Keratinocyte (primary cell): ENCODE measurements at regions not wholly inside any gene's neighbourhood (a gene's known extent, or its start where the extent isn't known, plus 50 kb on each side); places are given as distances from the start of the nearest gene placed in this dataset.

Source experiments
- DNase-seq: peaks from one replicate; pipeline ENCODE4 v3.0.0-alpha.2; 2011; ENCODE audit warnings: low read depth, missing footprints, low spot score
- FAIRE-seq: peaks from 2 replicates; lab custom pipeline; 2011; peaks lifted over from hg19 to GRCh38; lab: Jason Lieb, UNC
- H2AFZ ChIP-seq: 2 replicates; pipeline ENCODE4 v1.6.0; 2012; ENCODE audit warnings: low read length, control low read depth, inconsistent platforms; ENCODE audit not compliant: control insufficient read depth
- H3K27ac ChIP-seq: 2 replicates; pipeline ENCODE4 v1.5.1; 2011; ENCODE audit warnings: low read length; ENCODE audit not compliant: control insufficient read depth, insufficient read depth
- H3K27me3 ChIP-seq: 3 replicates; pipeline ENCODE4 v1.6.0; 2011; ENCODE audit warnings: low read length; ENCODE audit not compliant: control insufficient read depth, insufficient read depth; ENCODE audit errors: extremely low read depth
- H3K36me3 ChIP-seq, 2 experiments: 2 replicates in 1 of 2; 3 replicates in 1 of 2; pipeline ENCODE4 v1.5.1; 2011; ENCODE audit warnings: low read length in 2 of 2, mild to moderate bottlenecking in 1 of 2; ENCODE audit not compliant: control insufficient read depth in 2 of 2, insufficient read depth in 2 of 2; ENCODE audit errors: extremely low read depth in 1 of 2
- H3K4me1 ChIP-seq: 3 replicates; pipeline ENCODE4 v1.5.1; 2011; ENCODE audit warnings: low read length; ENCODE audit not compliant: control insufficient read depth, insufficient read depth; ENCODE audit errors: extremely low read depth
- H3K4me2 ChIP-seq: 3 replicates; pipeline ENCODE4 v1.6.0; 2011; ENCODE audit warnings: low read depth, low read length; ENCODE audit not compliant: control insufficient read depth, insufficient read depth; ENCODE audit errors: extremely low read depth
- H3K4me3 ChIP-seq, 3 experiments: fragments of 200-600 bp in 1 of 3; sonication (generic) in 1 of 3; 2 replicates in 2 of 3; 3 replicates in 1 of 3; pipeline ENCODE4 v1.5.1; 2011 to 2016; ENCODE audit warnings: low read length in 3 of 3, mild to moderate bottlenecking in 3 of 3, control low read depth in 2 of 3, inconsistent platforms in 1 of 3, low read depth in 1 of 3, mixed read lengths in 1 of 3, mixed run types in 1 of 3, moderate library complexity in 1 of 3; ENCODE audit not compliant: control insufficient read depth in 2 of 3, insufficient read depth in 2 of 3; ENCODE audit errors: extremely low read depth in 1 of 3
- H3K79me2 ChIP-seq: 2 replicates; pipeline ENCODE4 v1.6.0; 2012; ENCODE audit warnings: low read length; ENCODE audit not compliant: control insufficient read depth, insufficient read depth
- H3K9ac ChIP-seq: 3 replicates; pipeline ENCODE4 v1.6.0; 2011; ENCODE audit warnings: low read length; ENCODE audit not compliant: control insufficient read depth, insufficient read depth; ENCODE audit errors: extremely low read depth
- H3K9me1 ChIP-seq: 3 replicates; pipeline ENCODE4 v1.6.0; 2011; ENCODE audit warnings: low read length; ENCODE audit not compliant: control insufficient read depth, insufficient read depth; ENCODE audit errors: extremely low read depth
- H3K9me3 ChIP-seq: 2 replicates; pipeline ENCODE4 v1.5.1; 2012; ENCODE audit warnings: low read depth, low read length; ENCODE audit not compliant: control insufficient read depth
- H4K20me1 ChIP-seq: 3 replicates; pipeline ENCODE4 v1.6.0; 2011; ENCODE audit warnings: low read length; ENCODE audit not compliant: control insufficient read depth, insufficient read depth; ENCODE audit errors: extremely low read depth
- CTCF ChIP-seq, 3 experiments: IDR thresholded peaks in 1 of 3; conservative IDR thresholded peaks in 1 of 3; optimal IDR thresholded peaks in 1 of 3; 2 replicates in 2 of 3; 3 replicates in 1 of 3; pipeline versions ENCODE3 to v1.5.1; 2011; ENCODE audit warnings: low read length in 3 of 3, mild to moderate bottlenecking in 3 of 3, moderate library complexity in 2 of 3, control low read depth in 1 of 3, inconsistent platforms in 1 of 3; ENCODE audit not compliant: insufficient read depth in 2 of 3; ENCODE audit errors: extremely low read depth in 1 of 3
- EZH2 ChIP-seq: IDR thresholded peaks from one replicate; pipeline ENCODE4 v1.6.1; 2012; ENCODE audit warnings: inconsistent platforms, mild to moderate bottlenecking, low read length, moderate library complexity
- dilution Hi-C: fragments of 300-500 bp; cut with MboI; formaldehyde crosslinking; loops from one replicate; pipeline ENCODE4 v1.7.0; 2020; ENCODE audit warnings: low sequenced_read_pairs; ENCODE audit not compliant: extremely low pct_ligation_motif_present

- H3K36me3 ChIP-seq = no peaks in the 10 kb centered on the region
- no peak overlapping the region for H3K27ac ChIP-seq
- dilution Hi-C loops = no loop called here
- no peak overlapping the region for H3K4me3 ChIP-seq
- FAIRE-seq (no peak), DNase-seq (no peak)
- no peaks in the 10 kb centered on the region for H4K20me1 ChIP-seq
- H3K9me3 ChIP-seq = no peaks in the 10 kb centered on the region
- no peaks in the 10 kb centered on the region for H3K27me3 ChIP-seq
- no peak overlapping the region for H3K4me2 ChIP-seq
- H3K4me1 ChIP-seq = no peaks in the 10 kb centered on the region
- no peak overlapping the region for H2AFZ ChIP-seq
- H3K79me2 ChIP-seq = no peaks in the 10 kb centered on the region
- TF ChIP-seq EZH2 (no peak), CTCF (optimal IDR thresholded peaks at IDR 0.05 in 1 of 3, IDR thresholded peaks at IDR 0.05 in 1 of 3, conservative IDR thresholded peaks at IDR 0.05 in 1 of 3; ENCODE audit: extremely low read depth in 1 of 3, insufficient read depth in 2 of 3, low read length in 3 of 3) (no peak)
- H3K9me1 ChIP-seq = no peaks in the 10 kb centered on the region
- no peak overlapping the region for H3K9ac ChIP-seq
Measured at GRCh38 chr4:189178125-189178746, 762.4 kb upstream of the FRG1 start.

GRCh38 chr4:189185810-189186432, 754.8 kb upstream of the FRG1 start:
- Histone ChIP-seq H3K27me3 (no peaks in the 10 kb centered on the region), H3K36me3 (no peaks in the 10 kb centered on the region), H4K20me1 (no peaks in the 10 kb centered on the region), H2AFZ (no peak overlapping the region), H3K9me1 (no peaks in the 10 kb centered on the region), H3K4me2 (no peak overlapping the region), H3K9me3 (no peaks in the 10 kb centered on the region), H3K27ac (no peak overlapping the region), H3K4me3 (no peak overlapping the region), H3K4me1 (no peaks in the 10 kb centered on the region), H3K9ac (no peak overlapping the region), H3K79me2 (no peaks in the 10 kb centered on the region)
- DNase-seq (no peak), FAIRE-seq (no peak)
- dilution Hi-C loops = no loop called here
- TF ChIP-seq CTCF (optimal IDR thresholded peaks at IDR 0.05 in 1 of 3, IDR thresholded peaks at IDR 0.05 in 1 of 3, conservative IDR thresholded peaks at IDR 0.05 in 1 of 3; ENCODE audit: extremely low read depth in 1 of 3, insufficient read depth in 2 of 3, low read length in 3 of 3) (no peak), EZH2 (no peak)
